ENCODE measurements at regions not wholly inside any gene's neighbourhood (a gene's known extent, or its start where the extent isn't known, plus 50 kb on each side); places are given as distances from the start of the nearest gene placed in this dataset.

GRCh38 chr2:138365581-138365980 lies 136.0 kb upstream of the SPOPL start:
- DNase-seq (ENCODE audit: low read depth in 1 of 2, low spot score in 1 of 2) = no peak
- POLR2A ChIA-PET = no interaction called here
- no peak for ATAC-seq
- Histone ChIP-seq H3K4me3 (no peak overlapping the region), H3K4me2 (no peak overlapping the region), H3K9me3 (no peaks in the 10 kb centered on the region), H3K27ac (no peak overlapping the region), H3K4me1 (peaks cover 15% of the 10 kb centered on the region; the same call in 1 of the 3 replicates)
- 87% methylated on average over 3 of the region's 3 CpGs for WGBS (ENCODE audit: missing lambda C conversion rate)
- no peak for FAIRE-seq
- CTCF ChIA-PET = interaction anchor here (1.3 kb wide), 1 partner anchor 56 kb away, joined by 3 read pairs; no protein-coding TSS in a partner anchor
- TF ChIP-seq EHMT2 (IDR thresholded peaks at IDR 0.05; ENCODE audit: low read depth) (no peak), ZSCAN20 (CRISPR knock-in tag; IDR thresholded peaks at IDR 0.05) (no peak), BCL3 (IDR thresholded peaks at IDR 0.05) (no peak), CEBPB (IDR thresholded peaks at IDR 0.05) (no peak), FOSB (CRISPR knock-in tag; IDR thresholded peaks at IDR 0.05) (no peak), ESRRA (IDR thresholded peaks at IDR 0.05; ENCODE audit: borderline replicate concordance, low read length) (no peak), CBX2 (IDR thresholded peaks at IDR 0.05; ENCODE audit: borderline replicate concordance, low read depth) (no peak), CBX8 (IDR thresholded peaks at IDR 0.05) (no peak), ZNF302 (CRISPR knock-in tag; IDR thresholded peaks at IDR 0.05) (no peak), CHD4 (IDR thresholded peaks at IDR 0.05; ENCODE audit: borderline replicate concordance) (no peak), NFE2L2 (conservative IDR thresholded peaks at IDR 0.05; ENCODE audit: low read length) (no peak)

GRCh38 chr2:138369856-138370255 lies 131.7 kb upstream of the SPOPL start:
- H3K4me1 ChIP-seq = peaks cover 10% of the 10 kb centered on the region; the same call in 1 of the 3 replicates
- H3K4me2 ChIP-seq = no peak overlapping the region
- POLR2A ChIA-PET = no interaction called here
- ATAC-seq (peak; percentile 13 to 42; a peak in 2 of 6 replicates), FAIRE-seq (no peak), DNase-seq (ENCODE audit: low read depth in 1 of 2, low spot score in 1 of 2) (peak in 1 of 2 experiments; percentile 37)
- no peak for TF ChIP-seq ELK1 (IDR thresholded peaks at IDR 0.05; ENCODE audit: low read depth, low read length)
- no peak for TF ChIP-seq KDM5A (IDR thresholded peaks at IDR 0.05)
- no peak for TF ChIP-seq BCL3 (IDR thresholded peaks at IDR 0.05)
- TF ChIP-seq CTCF (IDR thresholded peaks at IDR 0.05) = no peak
- TF ChIP-seq NR3C1 (IDR thresholded peaks at IDR 0.05) = no peak
- H3K4me3 ChIP-seq = no peak overlapping the region
- H3K9me3 ChIP-seq = no peaks in the 10 kb centered on the region
- no peak overlapping the region for H3K27ac ChIP-seq
- CTCF ChIA-PET = no interaction called here

GRCh38 chr2:138373993-138374408 lies 127.6 kb upstream of the SPOPL start:
- Histone ChIP-seq H3K4me2 (no peak overlapping the region), H3K9me3 (peaks cover 10% of the 10 kb centered on the region; the same call in 2 of the 3 replicates), H3K4me1 (0 out of 3 replicates have a peak, but pooled peaks cover 4% of the 10 kb centered on the region), H3K27ac (no peak overlapping the region), H3K4me3 (no peak overlapping the region)
- FAIRE-seq (no peak), ATAC-seq (peak in 1 of 2 experiments; percentile 59; a peak in 2 of 6 replicates), DNase-seq (ENCODE audit: low read depth in 1 of 2, low spot score in 1 of 2) (peak; percentile 10 to 49)
- TF ChIP-seq SMC3 (IDR thresholded peaks at IDR 0.05) (peak; percentile 90), CTCF (IDR thresholded peaks at IDR 0.05) (peak; percentile 73), RAD21 (conservative IDR thresholded peaks at IDR 0.05 in 1 of 2, IDR thresholded peaks at IDR 0.05 in 1 of 2) (peak; percentile 77 to 85), FOSB (CRISPR knock-in tag; IDR thresholded peaks at IDR 0.05) (no peak), TFCP2L1 (CRISPR knock-in tag; IDR thresholded peaks at IDR 0.05) (no peak), RCOR1 (IDR thresholded peaks at IDR 0.05; ENCODE audit: low read depth, low read length) (no peak), CEBPB (IDR thresholded peaks at IDR 0.05) (no peak)
- ChIA-PET CTCF (interaction anchor here (0.6 to 1.4 kb wide), 10 partner anchors 17 to 478 kb away, joined by 3 to 4 read pairs (median 3); no protein-coding TSS in a partner anchor), POLR2A (no interaction called here)
- 96% methylated on average over 1 of the region's 1 CpG for WGBS (ENCODE audit: missing lambda C conversion rate)

All from A549 (cell line).